Fibroblast of lung (primary cell): ENCODE measurements at regions not wholly inside any gene's neighbourhood (a gene's known extent, or its start where the extent isn't known, plus 50 kb on each side); places are given as distances from the start of the nearest gene placed in this dataset.

Experiments used
- DNase-seq, 2 donors: peaks; one replicate each; pipeline versions ENCODE4 v3.0.0 to v3.0.0-alpha.2; 2010; ENCODE audit warnings: low read depth in 2 of 2
- H2AFZ ChIP-seq: 2 replicates; pipeline ENCODE4 v1.5.1; 2012; ENCODE audit warnings: low read length, control low read depth, inconsistent platforms
- H3K27ac ChIP-seq: 2 replicates; pipeline ENCODE4 v1.5.1; 2011; ENCODE audit warnings: low read length, control low read depth; ENCODE audit not compliant: insufficient read depth
- H3K27me3 ChIP-seq: 2 replicates; pipeline ENCODE4 v1.5.1; 2011; ENCODE audit warnings: mild to moderate bottlenecking, low read length; ENCODE audit not compliant: control insufficient read depth, insufficient read depth
- H3K36me3 ChIP-seq: 2 replicates; pipeline ENCODE4 v1.5.1; 2011; ENCODE audit warnings: low read length; ENCODE audit not compliant: control insufficient read depth, insufficient read depth
- H3K4me1 ChIP-seq: 2 replicates; pipeline ENCODE4 v1.5.1; 2011; ENCODE audit warnings: low read length; ENCODE audit not compliant: control insufficient read depth, insufficient read depth; ENCODE audit errors: extremely low read depth
- H3K4me2 ChIP-seq: 2 replicates; pipeline ENCODE4 v1.5.1; 2011; ENCODE audit warnings: low read length, control low read depth; ENCODE audit not compliant: insufficient read depth; ENCODE audit errors: extremely low read depth
- H3K4me3 ChIP-seq, 4 experiments: fragments of 200-600 bp in 1 of 4; sonication (generic) in 1 of 4; replicated peaks in 1 of 4; 2 replicates each; pipeline ENCODE4 v1.5.1; 2011 to 2016; ENCODE audit warnings: low read length in 4 of 4, low read depth in 3 of 4, mild to moderate bottlenecking in 3 of 4, control low read depth in 2 of 4, inconsistent platforms in 1 of 4, mixed read lengths in 1 of 4; ENCODE audit not compliant: insufficient read depth in 1 of 4; ENCODE audit errors: control extremely low read depth in 1 of 4
- H3K79me2 ChIP-seq: 2 replicates; pipeline ENCODE4 v1.5.1; 2012; ENCODE audit warnings: mild to moderate bottlenecking, low read length, inconsistent platforms; ENCODE audit not compliant: control insufficient read depth, insufficient read depth
- H3K9ac ChIP-seq: 2 replicates; pipeline ENCODE4 v1.5.1; 2011; ENCODE audit warnings: mild to moderate bottlenecking, low read length, control low read depth; ENCODE audit not compliant: insufficient read depth
- H3K9me3 ChIP-seq: 2 replicates; pipeline ENCODE4 v1.5.1; 2012; ENCODE audit warnings: low read depth, low read length; ENCODE audit not compliant: control insufficient read depth, insufficient read depth
- H4K20me1 ChIP-seq: 2 replicates; pipeline ENCODE4 v1.5.1; 2011; ENCODE audit warnings: low read length; ENCODE audit not compliant: control insufficient read depth, insufficient read depth; ENCODE audit errors: extremely low read depth
- EZH2 ChIP-seq: IDR thresholded peaks from 2 replicates; pipeline ENCODE4 v1.5.1; 2012; ENCODE audit warnings: low read length, control low read depth, mild to moderate bottlenecking; ENCODE audit errors: missing control alignments
- TF ChIP-seq, protein P1 (sequence below), 2 donors: IDR thresholded peaks in 1 of 2; conservative IDR thresholded peaks in 1 of 2; 1 replicate in 1 of 2; 2 replicates in 1 of 2; pipeline ENCODE4 v1.5.1; 2011 to 2012; ENCODE audit warnings: low read length in 2 of 2, control low read depth in 1 of 2, inconsistent platforms in 1 of 2, low read depth in 1 of 2, mild to moderate bottlenecking in 1 of 2

DNA sequence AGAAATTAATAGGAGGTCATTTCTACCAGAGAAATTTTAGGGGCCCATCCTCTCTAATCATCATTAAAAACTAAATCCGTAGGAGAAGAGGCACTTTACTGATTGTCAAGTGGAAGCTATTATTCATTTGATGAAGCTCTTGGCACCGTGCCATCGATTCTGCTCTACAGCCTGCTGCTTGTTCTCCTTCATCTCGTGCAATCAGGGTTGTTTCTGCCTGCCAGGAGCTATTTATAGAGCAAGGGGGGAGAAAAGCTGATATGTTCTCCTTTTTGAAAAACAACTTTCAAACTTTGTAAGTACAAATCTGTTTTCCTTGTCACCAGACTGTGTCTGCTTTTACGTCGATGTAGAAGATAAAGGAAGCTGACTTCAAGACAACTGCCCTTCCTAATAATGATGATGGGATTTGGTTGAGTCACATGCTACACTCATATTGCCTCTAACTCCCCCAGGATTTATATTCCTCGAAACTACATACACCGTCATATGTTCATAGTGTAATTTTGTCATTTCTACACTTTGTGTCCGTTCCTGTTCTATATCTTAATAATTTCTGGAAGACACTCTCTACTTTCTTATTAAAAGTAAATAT lies 169.6 kb upstream of the LHX8 start:
- H3K9ac ChIP-seq, result no peak overlapping the region
- no peaks in the 10 kb centered on the region for H3K4me1 ChIP-seq
- no peak overlapping the region for H2AFZ ChIP-seq
- no peaks in the 10 kb centered on the region for H3K9me3 ChIP-seq
- H3K27me3 ChIP-seq, result no peaks in the 10 kb centered on the region
- no peak overlapping the region for H3K4me3 ChIP-seq
- no peak overlapping the region for H3K4me2 ChIP-seq
- H4K20me1 ChIP-seq, result no peaks in the 10 kb centered on the region
- peak in 1 of 2 donors; percentile 6 for DNase-seq
- no peak overlapping the region for H3K27ac ChIP-seq
- no peaks in the 10 kb centered on the region for H3K36me3 ChIP-seq
- TF ChIP-seq EZH2, result no peak
- TF ChIP-seq, protein P1, sequence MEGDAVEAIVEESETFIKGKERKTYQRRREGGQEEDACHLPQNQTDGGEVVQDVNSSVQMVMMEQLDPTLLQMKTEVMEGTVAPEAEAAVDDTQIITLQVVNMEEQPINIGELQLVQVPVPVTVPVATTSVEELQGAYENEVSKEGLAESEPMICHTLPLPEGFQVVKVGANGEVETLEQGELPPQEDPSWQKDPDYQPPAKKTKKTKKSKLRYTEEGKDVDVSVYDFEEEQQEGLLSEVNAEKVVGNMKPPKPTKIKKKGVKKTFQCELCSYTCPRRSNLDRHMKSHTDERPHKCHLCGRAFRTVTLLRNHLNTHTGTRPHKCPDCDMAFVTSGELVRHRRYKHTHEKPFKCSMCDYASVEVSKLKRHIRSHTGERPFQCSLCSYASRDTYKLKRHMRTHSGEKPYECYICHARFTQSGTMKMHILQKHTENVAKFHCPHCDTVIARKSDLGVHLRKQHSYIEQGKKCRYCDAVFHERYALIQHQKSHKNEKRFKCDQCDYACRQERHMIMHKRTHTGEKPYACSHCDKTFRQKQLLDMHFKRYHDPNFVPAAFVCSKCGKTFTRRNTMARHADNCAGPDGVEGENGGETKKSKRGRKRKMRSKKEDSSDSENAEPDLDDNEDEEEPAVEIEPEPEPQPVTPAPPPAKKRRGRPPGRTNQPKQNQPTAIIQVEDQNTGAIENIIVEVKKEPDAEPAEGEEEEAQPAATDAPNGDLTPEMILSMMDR (conservative IDR thresholded peaks at IDR 0.05 in 1 of 2, IDR thresholded peaks at IDR 0.05 in 1 of 2; ENCODE audit: low read depth in 1 of 2, low read length in 2 of 2), result no peak
- H3K79me2 ChIP-seq, result no peaks in the 10 kb centered on the region

DNA sequence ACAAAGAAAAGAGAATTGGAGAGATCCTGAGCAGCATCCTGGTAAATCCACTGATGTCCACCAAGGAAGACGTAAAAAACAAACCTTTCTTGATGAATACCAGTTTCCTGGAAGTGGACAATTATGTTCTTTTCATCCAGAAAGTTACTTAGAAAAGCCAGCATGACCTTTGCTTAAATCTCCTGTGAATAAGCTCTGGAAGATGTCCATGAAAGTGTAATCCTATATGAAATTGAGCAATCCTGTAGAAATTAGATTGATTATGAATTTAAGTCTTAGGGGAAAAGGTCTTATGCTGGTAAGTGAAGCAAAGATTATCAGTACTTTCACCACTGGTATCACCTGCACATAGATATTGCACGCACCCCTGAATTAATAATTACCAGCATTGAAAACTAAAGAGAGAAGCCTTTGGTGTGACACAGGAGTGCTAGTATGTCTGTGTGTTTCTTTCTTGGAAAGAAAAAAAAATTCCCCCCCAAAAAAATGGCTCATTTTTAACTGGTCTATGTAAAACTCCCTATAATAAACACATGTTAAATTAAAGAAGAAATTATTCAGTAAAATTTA lies 164.5 kb upstream of the LHX8 start:
- Histone ChIP-seq H3K79me2 (no peaks in the 10 kb centered on the region), H3K27ac (no peak overlapping the region), H4K20me1 (no peaks in the 10 kb centered on the region), H3K9ac (no peak overlapping the region), H3K27me3 (no peaks in the 10 kb centered on the region), H3K4me2 (no peak overlapping the region), H3K9me3 (no peaks in the 10 kb centered on the region), H3K36me3 (no peaks in the 10 kb centered on the region), H2AFZ (no peak overlapping the region), H3K4me3 (no peak overlapping the region), H3K4me1 (no peaks in the 10 kb centered on the region)
- DNase-seq, result no peak
- TF ChIP-seq EZH2, result no peak
- TF ChIP-seq, protein P1 (conservative IDR thresholded peaks at IDR 0.05 in 1 of 2, IDR thresholded peaks at IDR 0.05 in 1 of 2; ENCODE audit: low read depth in 1 of 2, low read length in 2 of 2), result no peak

DNA sequence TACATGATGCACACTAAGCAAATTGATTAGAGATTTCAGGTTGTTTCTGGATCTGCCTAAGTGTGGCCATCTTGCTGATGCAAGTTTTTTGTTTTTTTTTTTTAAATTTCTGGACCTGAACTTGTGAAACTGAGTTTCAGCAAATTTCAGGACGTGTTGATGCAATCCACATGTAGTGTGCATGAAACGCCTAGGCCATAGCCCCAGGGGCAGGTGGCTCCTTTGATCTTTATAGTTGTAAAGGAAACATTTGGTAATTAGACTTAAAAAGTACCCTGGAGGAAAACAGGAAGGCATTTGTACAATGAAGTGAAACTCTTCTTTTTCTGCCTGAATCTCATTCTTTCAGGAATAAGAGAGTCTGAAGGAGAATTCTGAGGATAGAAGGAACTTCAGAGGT lies 162.2 kb upstream of the LHX8 start:
- Histone ChIP-seq H3K79me2 (no peaks in the 10 kb centered on the region), H3K36me3 (no peaks in the 10 kb centered on the region), H4K20me1 (no peaks in the 10 kb centered on the region), H3K27ac (no peak overlapping the region), H3K4me1 (no peaks in the 10 kb centered on the region), H3K4me2 (no peak overlapping the region), H3K4me3 (no peak overlapping the region), H3K9ac (no peak overlapping the region), H3K9me3 (no peaks in the 10 kb centered on the region), H2AFZ (no peak overlapping the region), H3K27me3 (no peaks in the 10 kb centered on the region)
- TF ChIP-seq, protein P1 (conservative IDR thresholded peaks at IDR 0.05 in 1 of 2, IDR thresholded peaks at IDR 0.05 in 1 of 2; ENCODE audit: low read depth in 1 of 2, low read length in 2 of 2), result no peak
- TF ChIP-seq EZH2, result no peak
- no peak for DNase-seq
